NCI-H1436 (cell line): ENCODE measurements at regions not wholly inside any gene's neighbourhood (a gene's known extent, or its start where the extent isn't known, plus 50 kb on each side); places are given as distances from the start of the nearest gene placed in this dataset.
"Not testable (repeated sequence)": the region's sequence is repeated elsewhere in the genome, so short reads cannot be mapped to it uniquely, and the experiment has no call there.

Experiments
- DNase-seq: peaks from one replicate; lab custom pipeline; 2025; lab: John Stamatoyannopoulos, UW

DNA sequence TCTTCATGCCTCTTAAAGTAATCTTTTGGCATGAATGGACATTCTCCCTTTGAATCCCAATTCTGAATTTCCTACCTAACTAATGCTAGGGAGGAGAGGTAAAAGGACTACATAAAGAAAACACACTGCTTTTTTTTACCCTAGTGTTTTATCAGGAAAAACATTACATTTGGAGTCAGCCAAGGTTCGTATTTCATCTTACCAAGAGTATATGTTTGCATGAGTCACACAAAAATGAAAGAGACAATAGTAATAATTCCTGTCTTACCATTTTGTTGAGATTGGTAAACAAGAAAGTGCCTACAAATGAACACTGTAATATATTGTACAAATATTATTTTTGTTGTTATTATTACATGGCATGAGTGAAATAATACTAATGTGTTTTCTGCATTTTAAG, 112.9 kb upstream of the WARS2 start:
- DNase-seq: no peak

DNA sequence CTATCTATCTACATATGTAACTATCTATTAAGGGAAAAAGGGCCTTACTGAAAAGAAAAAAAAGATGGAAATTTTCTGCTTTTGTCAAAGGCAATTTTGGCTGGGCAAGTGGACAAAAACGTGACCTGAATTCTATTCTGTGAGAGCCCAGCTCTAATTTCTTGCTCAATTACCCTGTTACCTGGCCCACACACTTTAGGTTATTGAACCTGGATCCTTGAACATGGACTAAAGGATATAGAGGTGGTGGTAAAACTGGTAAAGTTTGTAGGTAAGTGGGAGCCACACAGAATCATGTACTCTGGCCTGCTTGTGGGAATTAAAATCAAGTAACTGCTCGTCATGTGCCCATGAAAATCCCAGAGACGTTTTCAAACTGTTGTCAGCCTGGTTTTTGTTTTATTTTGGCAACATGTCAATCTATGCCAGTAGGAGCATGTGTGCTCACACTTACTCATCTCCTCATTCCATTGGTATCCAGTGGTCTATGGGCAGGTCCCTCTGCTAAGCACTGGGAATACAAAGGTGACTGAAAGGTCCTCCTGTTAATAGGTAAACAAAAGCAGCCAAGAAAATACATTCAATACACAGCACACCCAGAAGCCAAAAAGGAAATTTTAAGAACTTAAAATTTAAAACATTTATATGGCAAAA, 113.7 kb upstream of the WARS2 start:
- no peak for DNase-seq

DNA sequence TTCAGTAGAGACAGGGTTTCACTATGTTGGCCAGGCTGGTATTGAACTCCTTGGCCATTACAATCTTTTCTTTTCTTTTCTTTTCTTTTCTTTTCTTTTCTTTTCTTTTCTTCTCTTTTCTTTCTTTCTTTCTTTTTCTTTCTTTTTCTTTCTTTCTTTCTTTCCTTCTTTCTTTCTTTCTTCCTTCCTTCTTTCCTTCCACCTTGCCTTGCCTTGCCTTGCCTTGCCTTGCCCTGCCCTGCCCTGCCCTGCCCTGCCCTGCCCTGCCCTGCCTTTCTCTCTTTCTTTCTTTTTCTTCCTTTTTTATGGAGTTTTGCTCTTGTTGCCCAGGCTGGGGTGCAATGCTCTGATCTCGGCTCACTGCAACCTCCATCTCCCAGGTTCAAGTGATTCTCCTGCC, 112.5 kb upstream of the HAO2 start:
- DNase-seq: not testable (repeated sequence)

DNA sequence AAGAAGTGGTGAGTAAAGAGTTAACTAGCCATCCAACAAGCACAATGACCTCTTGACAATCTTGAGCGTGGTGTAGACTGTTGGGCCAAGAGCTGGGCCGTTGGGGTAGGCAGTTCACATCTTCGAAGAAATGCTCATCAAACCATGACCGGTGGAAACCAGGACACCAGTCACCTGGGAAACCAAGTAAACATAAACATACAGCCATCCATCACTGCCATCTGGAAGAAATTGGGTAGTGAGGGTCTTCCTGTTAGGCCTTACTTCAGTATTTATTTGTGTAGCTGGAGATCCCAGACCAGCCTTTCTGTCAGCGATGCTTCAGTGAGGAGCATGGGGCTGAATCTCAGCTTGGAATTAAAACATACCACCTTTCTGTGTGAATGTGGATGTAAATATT, 108.1 kb upstream of the HAO2 start:
- DNase-seq: no peak

DNA sequence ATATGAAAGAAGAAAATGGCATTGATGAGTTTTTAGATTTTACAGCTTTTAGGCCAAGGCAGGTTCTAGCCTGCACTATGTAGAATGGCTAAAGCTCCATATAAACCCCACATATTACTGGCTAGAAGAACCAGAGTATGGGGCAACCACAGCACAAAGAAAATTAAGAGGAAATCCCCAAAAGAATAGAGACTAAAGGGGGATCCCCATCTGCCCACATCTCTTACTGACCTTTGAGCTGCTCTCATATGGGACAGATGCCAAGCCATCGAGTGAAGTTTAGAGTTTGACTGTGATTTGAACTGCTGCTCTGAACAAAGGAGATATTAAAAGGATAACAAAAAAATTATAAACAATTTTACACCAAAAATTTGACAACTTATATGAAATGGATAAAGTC, 102.2 kb upstream of the HAO2 start:
- DNase-seq: no peak

DNA sequence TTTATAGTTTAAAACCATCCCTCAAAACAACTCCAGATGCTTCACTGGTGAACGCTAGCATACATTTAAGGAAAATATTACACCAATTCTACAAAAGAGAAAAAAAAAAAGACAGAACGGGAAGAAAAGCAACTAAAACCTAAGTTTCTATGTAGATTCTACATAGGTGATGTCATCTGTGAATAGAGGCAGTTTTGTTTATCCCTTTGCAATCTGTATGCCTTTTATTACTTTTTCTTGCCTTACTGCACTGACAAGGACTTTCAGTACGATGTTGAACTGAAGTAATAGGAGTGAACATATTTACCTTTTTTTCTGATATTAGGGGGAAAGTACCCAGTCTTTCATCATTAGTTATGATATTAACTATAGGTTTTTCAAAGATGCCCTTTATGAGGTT, 101.7 kb upstream of the HAO2 start:
- DNase-seq: no peak

DNA sequence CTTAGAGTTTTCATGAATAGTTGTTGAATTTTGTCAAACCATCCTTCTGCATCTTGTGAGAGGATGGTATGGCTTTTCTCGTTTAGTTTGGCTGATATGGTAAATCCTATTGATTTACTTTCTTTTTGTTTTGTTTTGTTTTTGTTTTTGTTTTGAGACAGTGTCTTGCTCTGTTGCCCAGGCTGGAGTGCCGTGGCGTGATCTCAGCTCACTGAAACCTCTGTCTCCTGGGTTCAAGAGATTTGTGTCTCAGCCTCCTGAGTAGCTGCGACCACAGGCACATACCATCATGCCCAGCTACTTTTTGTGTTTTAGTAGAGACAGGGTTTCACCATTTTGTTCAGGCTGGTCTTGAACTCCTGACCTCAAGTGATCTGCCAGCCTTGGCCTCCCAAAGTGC, 101.3 kb upstream of the HAO2 start:
- DNase-seq: not testable (repeated sequence)

DNA sequence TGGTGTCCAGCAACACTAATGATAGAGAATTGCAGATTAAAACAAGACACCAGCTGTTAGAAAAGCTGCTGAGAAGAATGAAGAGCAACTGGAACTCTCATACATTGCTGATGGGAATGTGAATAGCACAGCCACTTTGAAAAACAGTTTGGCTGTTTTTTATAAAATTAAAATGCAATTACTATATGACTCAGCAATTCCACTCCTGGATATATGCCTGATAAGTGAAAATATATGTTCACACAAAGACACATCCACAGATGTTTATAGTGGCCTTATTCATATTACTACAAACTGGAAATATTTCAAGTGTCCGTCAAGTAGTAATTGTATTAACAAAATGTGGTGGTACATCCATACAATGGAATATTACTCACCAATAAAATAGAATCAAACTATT, 99.7 kb upstream of the HAO2 start:
- no peak for DNase-seq

DNA sequence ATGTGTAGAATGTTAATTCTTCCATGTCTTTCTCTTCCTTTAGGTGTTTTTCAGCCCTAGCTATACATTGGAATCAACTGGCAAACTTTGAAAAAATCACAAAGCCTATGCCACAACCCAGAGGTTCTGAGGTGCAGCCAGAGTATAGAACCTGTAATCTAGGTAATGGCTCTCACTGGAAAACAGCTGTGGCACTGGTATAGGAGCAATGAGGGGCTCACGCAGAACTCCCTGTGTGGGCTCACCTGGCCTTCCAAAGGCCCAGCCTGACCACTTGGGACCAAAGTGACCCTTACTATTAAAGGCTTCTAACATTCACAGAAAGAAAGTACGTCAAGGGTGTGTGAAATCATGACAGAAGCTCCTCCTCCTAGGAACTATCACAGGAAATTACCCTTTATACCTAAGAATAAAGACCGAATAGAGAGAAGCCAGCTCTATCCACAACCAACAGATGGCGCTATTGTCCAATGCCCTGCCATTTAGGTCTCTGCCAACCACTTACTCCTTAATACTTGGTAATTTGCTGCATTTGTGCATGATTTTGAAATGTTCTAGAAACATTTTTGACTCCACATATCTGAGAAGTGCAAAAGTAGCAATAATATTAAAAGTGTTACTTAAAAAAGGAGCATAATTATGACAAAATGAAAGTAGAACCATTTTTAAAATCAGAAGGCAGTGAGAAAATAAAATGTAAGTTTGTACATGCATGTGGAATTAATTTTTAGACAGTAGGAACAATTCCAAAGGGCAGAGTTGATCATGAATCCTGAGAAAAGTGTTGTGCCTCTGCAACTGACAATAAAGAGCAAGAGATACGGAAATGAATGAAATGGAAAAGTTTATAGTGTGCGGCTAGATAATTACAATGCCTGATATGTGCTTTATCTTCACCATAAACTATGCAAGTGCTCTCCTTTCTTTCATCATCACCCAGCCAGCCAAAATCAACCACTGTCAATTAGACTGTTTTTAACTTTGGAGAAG, 93.1 kb upstream of the HAO2 start:
- peak; percentile 24 for DNase-seq

DNA sequence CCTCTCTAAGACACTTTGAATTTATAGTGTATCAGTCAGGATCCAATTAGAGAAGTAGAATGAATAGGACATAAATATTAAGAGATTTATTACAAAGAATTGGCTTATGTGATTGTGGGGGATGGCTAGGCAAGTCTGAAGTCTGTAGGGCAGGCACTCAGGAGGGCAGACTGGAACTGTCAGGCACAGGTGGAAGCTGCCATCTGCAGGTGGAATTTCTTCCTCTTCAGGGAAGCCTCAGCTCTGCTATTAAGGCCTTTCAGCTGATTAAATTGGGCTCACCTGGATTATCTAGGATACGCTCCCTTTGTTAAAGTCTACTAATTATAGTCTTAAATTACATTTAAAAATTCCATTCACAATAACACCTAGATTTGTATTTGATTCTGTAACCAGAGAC, 92.0 kb upstream of the HAO2 start:
- peak; percentile 2 for DNase-seq

DNA sequence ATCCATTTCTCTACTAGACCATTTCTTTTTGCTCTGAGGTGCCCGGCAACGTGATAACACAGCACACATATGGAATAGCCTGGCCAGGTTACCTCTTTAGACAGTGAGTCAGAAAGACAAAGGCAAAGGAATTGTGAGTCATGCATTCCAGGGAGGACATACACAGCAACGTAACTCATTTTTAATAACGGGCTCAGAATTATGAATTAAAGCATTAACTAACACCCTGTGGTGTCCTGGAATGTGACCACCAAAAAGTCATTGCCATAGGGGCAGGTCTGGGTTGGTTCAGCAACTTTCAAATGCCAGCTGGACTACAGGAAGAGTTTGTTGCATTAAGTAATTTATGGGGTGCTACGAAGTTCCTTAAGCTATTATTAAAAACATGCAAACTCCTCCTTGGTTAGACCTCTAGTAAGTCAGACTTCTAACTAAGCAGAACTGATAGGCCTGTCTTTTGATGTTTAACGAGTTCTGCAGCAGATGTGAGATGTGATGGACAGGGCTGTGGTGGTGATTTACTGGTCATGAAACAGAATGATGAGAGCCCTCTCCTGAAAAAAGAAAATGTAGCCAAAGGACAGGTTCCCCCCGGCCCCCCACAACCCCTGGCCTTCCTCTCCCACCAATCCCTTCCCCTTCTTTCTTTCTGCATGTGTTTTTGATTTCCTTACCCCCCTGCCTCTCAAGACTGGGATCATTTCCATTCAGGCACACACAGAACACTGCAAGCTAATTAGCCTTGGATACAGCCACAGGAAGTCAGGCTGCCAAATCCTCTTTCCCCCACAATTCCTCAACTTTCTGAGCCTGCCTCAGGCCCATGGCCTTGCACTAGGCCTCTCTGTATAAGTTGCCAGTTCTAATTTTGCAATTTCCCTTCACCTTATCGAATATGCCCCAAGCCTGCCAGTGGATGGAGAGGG, 88.9 kb upstream of the HAO2 start:
- no peak for DNase-seq

DNA sequence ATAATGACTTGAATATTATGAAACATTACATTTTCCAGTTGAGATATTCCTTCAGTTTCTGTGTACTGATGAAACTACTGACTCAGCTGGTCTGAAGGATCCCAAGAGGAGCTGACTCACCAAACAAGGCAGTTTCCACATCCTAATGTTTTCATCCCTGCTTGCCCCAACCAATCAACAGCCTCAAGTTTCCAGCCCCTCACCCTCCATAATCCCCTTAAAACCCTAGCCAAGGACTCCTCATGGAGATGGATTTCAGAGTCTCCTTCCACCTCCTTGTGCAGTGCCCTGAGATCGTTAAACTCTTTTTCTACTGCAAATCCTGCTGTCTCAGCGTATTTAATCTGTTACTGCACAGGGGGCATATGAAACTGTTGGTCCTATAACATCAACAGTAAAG, 83.1 kb upstream of the HAO2 start:
- no peak for DNase-seq

DNA sequence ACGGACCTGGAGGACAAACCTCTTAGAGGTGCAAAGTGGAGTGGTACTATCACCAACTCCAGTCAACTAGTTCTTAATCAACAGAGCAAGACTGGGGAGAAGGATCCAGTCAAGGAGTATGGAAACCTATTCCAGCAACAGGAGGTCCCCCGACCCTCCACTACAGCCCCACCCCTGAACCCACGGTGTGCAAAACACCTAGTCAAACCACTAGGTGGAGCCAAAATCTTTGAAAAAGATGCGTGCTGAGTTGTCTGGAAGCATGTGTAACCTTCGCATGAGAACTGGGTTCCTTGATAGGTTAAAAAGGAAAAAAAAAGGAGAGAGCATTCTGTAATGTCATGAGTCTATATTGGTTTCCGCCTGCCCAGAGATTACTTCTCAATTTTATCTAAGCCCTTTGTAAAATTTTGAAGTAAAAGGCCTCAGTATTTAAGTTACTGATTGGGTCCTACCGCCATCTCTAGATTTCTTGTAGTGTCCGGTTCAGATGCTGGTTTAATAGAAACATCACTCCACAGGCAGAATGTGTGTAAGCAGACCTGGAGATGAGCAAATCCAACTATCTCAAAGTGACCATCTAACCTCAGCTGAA, 81.9 kb upstream of the HAO2 start:
- peak; percentile 25 for DNase-seq

DNA sequence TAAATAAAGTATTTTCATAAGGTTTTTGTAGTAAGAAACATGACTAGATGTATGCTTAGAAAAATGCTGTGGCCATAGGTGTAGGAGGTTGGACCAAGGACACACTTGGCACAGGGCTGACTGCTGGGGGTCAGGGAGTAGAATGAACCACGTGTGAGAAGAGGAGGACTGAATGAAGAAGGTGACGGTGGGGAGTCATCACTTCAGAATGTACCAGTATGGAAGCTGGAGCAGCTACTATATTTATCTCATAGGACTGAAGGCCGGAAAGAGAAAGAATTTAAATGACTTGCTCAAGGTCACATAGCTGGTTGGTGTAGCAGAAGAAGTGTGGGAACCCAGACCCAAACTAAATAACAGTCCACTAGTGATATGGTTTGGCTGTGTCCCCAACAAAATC, 79.8 kb upstream of the HAO2 start:
- DNase-seq: no peak

DNA sequence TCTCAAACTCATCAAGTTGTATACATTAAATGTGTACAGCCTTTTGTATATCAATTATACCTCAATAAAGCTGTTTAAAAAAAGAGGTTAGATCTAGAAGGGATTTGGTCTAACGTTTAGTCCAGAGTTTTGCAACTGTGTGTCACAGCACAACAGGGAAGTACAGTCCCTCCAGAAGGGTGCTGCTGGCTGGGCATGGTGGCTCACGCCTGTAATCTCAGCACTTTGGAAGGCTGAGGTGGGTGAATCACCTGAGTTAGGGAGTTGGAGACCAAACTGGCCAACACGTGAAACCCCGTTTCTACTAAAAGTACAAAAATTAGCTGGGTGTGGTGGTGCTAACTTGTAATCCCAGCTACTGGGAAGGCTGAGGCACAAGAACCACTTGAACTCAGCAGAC, 78.3 kb upstream of the HAO2 start:
- no peak for DNase-seq

DNA sequence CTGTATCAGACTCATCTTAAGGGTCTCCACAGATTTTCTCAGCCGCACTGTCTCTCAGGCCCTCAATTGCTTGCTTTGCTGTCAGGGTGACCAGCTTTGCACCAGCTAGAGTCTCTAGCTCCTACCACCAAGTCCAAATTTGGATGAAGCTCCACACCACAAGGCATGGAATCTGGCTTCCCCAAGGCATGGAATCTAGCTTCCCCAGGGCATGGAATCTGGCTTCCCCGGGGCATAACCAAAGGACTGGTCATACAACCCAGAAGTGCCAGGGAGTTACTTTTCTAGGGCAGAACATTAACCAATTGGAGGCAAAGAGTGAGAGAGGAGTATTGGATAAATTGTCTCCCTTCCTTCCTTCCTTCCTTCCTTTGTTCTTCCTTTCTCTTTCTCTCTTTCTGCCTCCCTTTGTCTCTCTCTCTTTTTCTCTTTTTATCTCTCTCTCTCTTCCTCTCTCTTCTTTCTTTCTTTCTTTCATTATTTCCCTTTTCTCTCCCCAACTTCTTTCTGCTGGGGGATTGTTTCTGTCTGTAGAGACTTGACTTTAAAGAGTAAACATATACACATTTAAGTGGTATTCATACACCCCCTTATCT, 76.9 kb upstream of the HAO2 start:
- no peak for DNase-seq

DNA sequence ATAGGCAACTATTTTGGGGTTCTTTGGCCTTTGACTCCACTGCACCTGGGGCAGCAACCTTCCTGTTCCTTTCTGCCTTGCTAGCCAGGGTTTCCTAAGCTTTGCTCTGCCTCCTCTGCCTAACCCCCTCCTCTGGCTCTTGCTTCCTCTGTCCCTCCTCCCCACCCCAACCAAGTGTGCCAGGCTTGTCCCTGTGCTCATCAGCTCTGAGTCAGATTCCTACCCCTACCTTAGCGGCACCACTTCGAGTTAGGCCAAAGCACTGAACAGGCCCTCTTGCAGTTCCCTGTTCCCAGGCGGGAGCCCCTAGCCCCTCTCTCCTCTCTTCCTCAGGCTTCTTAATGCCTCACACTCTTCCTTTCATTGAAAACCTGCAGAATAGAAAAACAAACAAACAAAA, 74.8 kb upstream of the HAO2 start:
- DNase-seq: no peak

DNA sequence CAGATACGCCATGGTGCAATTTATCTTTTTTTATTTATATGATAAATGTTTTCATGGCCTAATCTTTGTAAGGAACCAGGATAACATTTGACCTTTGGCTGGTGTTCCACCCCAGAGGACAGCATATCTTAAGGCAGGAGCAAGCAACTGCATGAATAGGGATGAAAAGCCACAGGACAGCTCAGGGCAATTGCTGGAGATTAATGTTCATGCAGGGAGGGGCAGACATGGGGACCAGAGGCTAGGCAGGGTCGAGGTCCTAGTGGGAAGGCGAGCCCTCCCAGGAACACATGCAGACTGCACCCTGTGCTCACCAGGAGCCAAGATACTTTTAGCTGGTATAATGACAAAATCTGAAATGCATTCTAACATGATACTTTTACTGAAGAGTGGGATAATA, 74.4 kb upstream of the HAO2 start:
- no peak for DNase-seq

DNA sequence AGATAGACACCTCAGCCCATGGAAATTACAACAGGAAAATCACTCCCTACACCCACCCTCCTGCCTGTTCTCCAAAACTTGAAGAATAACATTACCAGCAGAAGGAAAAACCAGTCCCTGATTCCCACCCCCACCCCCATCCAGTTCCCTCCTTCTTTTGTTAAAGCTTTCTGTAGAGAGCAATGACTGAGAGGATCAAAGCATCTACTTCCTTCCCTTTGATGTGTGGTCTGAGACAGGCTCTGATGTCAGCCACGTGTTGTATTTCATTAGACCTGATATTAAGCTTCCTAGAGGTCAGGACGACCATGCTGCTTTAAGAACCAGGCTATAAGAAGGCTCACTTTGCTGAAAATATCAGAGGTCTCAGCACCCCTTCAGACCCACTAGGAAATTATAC, 73.9 kb upstream of the HAO2 start:
- DNase-seq: no peak

DNA sequence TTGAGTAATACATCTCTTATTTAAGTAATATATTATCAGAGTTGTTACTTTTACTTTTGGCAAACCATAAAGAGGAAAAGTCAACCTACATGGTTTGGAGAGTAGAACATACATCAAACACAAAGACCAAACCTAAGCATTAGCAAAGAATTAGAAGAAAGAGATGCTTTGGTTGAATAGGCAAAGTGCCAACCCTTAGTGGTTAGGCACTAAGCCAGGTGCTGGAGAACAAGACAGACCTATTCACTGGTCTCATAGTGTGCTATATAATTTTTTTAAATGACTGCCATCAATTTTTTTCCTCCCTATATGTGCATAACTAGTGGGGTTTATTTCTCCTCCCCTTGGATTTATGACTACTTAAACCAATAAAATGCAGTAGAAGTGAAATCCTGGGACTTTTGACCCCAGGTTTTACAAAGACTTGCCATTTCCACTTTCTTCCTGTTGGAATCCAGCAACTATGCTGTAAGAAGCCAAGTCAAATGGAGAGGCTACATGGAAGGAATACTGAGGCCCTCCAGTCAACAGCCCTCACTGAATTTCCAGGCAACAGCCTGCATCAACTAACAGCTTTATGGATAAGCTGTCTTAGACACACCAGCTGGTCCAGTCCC, 69.8 kb upstream of the HAO2 start:
- no peak for DNase-seq

DNA sequence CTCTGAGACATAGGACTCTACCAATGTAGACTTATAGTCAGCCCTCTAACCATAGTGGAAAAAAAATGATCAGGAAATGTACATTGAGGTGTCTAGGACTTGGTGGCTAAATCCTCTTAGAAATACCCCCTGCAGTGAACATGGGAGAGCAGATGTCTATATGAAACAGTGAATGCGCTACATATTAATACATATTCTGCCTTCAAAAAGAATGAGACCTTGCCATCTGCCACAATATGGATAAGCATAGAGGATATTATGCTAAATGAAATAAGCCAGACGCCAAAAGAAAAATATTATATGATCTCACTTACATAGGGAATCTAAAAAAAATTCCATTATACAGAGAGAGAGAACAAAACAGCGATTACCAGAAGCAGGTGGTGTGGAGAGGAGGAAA, 66.6 kb upstream of the HAO2 start:
- DNase-seq: no peak
